ENCODE measurements at regions not wholly inside any gene's neighbourhood (a gene's known extent, or its start where the extent isn't known, plus 50 kb on each side); places are given as distances from the start of the nearest gene placed in this dataset.

GRCh38 chr9:33721674-33722358, 73.5 kb upstream of the PRSS3 start:
- no peaks in the 10 kb centered on the region for H3F3A ChIP-seq (ENCODE audit: insufficient read depth, low read length)
- no peak overlapping the region for H3K9ac ChIP-seq (ENCODE audit: low read length)
- no peaks in the 10 kb centered on the region for H3K4me1 ChIP-seq (ENCODE audit: low read length)
- no peaks in the 10 kb centered on the region for H4K20me1 ChIP-seq (ENCODE audit: insufficient read depth, low read length)
- H3K27me3 ChIP-seq (replicated peaks; ENCODE audit: insufficient read depth, low read length), result no peaks in the 10 kb centered on the region
- no peak overlapping the region for H3K27ac ChIP-seq (ENCODE audit: low read length)
- no peaks in the 10 kb centered on the region for H3K9me2 ChIP-seq (replicated peaks; ENCODE audit: insufficient read depth, low read length)
- H2AFZ ChIP-seq (ENCODE audit: low read length), result peak overlapping the region; percentile 79
- no peaks in the 10 kb centered on the region for H3K79me2 ChIP-seq (ENCODE audit: low read length)
- peak overlapping the region; percentile 40; the same call in 1 of the 2 replicates for H3K4me2 ChIP-seq (ENCODE audit: low read depth, low read length)
- H3K4me3 ChIP-seq (ENCODE audit: low read length), result no peak overlapping the region
- H3K9me3 ChIP-seq (replicated peaks; ENCODE audit: insufficient read depth, low read length), result no peaks in the 10 kb centered on the region
- H3K36me3 ChIP-seq (replicated peaks; ENCODE audit: insufficient read depth, low read length), result no peaks in the 10 kb centered on the region
- TF ChIP-seq EZH2phosphoT487 (IDR thresholded peaks at IDR 0.05; ENCODE audit: low read length) (no peak), CTCF (IDR thresholded peaks at IDR 0.05; ENCODE audit: low read length) (peak; percentile 99)
- DNase-seq, result peak; percentile 79

GRCh38 chr9:33722359-33722675, 73.0 kb upstream of the PRSS3 start:
- Histone ChIP-seq H3K4me3 (ENCODE audit: low read length) (no peak overlapping the region), H3K4me2 (ENCODE audit: low read depth, low read length) (no peak overlapping the region), H3K27ac (ENCODE audit: low read length) (no peak overlapping the region), H3K36me3 (replicated peaks; ENCODE audit: insufficient read depth, low read length) (no peaks in the 10 kb centered on the region), H3K4me1 (ENCODE audit: low read length) (no peaks in the 10 kb centered on the region), H3K27me3 (replicated peaks; ENCODE audit: insufficient read depth, low read length) (no peaks in the 10 kb centered on the region), H3K9me3 (replicated peaks; ENCODE audit: insufficient read depth, low read length) (no peaks in the 10 kb centered on the region), H3F3A (ENCODE audit: insufficient read depth, low read length) (no peaks in the 10 kb centered on the region), H3K79me2 (ENCODE audit: low read length) (no peaks in the 10 kb centered on the region), H3K9ac (ENCODE audit: low read length) (no peak overlapping the region), H4K20me1 (ENCODE audit: insufficient read depth, low read length) (no peaks in the 10 kb centered on the region), H2AFZ (ENCODE audit: low read length) (no peak overlapping the region), H3K9me2 (replicated peaks; ENCODE audit: insufficient read depth, low read length) (no peaks in the 10 kb centered on the region)
- no peak for TF ChIP-seq EZH2phosphoT487 (IDR thresholded peaks at IDR 0.05; ENCODE audit: low read length)
- TF ChIP-seq CTCF (IDR thresholded peaks at IDR 0.05; ENCODE audit: low read length), result no peak
- no peak for TF ChIP-seq EZH2 (optimal IDR thresholded peaks at IDR 0.05; ENCODE audit: low read depth, low read length)
- DNase-seq, result no peak

DNA sequence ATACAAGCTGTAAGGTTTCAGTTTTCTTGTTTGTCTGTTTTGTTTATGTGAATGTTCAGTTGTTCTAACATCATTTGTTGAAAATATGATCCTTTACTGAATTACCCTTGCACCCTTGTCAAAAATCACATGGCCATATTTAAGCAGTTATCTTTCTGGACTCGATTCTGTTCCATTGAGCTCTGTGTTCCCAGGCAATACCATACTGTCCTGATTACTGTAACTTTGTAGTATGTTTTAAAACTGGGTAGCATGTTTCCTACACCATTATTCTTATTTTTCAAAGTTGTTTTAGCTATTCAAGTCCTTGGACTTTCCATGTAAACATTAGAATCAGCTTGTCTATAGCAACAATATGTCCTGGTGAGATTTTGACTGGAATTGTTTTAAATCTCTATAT, 66.7 kb upstream of the PRSS3 start:
- DNase-seq, result no peak
- TF ChIP-seq CTCF (IDR thresholded peaks at IDR 0.05; ENCODE audit: low read length), result no peak
- TF ChIP-seq EZH2 (optimal IDR thresholded peaks at IDR 0.05; ENCODE audit: low read depth, low read length), result no peak
- no peak for TF ChIP-seq EZH2phosphoT487 (IDR thresholded peaks at IDR 0.05; ENCODE audit: low read length)

More for the DNA sequence above, 66.7 kb upstream of the PRSS3 start:
- Histone ChIP-seq H3K9ac (ENCODE audit: low read length) (no peak overlapping the region), H2AFZ (ENCODE audit: low read length) (no peak overlapping the region), H3K9me2 (replicated peaks; ENCODE audit: insufficient read depth, low read length) (no peaks in the 10 kb centered on the region), H4K20me1 (ENCODE audit: insufficient read depth, low read length) (no peaks in the 10 kb centered on the region), H3F3A (ENCODE audit: insufficient read depth, low read length) (no peaks in the 10 kb centered on the region), H3K27ac (ENCODE audit: low read length) (no peak overlapping the region), H3K79me2 (ENCODE audit: low read length) (no peaks in the 10 kb centered on the region), H3K4me1 (ENCODE audit: low read length) (no peaks in the 10 kb centered on the region), H3K4me3 (ENCODE audit: low read length) (no peak overlapping the region), H3K36me3 (replicated peaks; ENCODE audit: insufficient read depth, low read length) (no peaks in the 10 kb centered on the region), H3K27me3 (replicated peaks; ENCODE audit: insufficient read depth, low read length) (no peaks in the 10 kb centered on the region), H3K4me2 (ENCODE audit: low read depth, low read length) (no peak overlapping the region), H3K9me3 (replicated peaks; ENCODE audit: insufficient read depth, low read length) (no peaks in the 10 kb centered on the region)

Data from MM.1S (cell line).